Activated CD8-positive, alpha-beta memory T cell treated with anti-CD3 and anti-CD28 coated beads for 1 hour (primary cell): ENCODE measurements at regions not wholly inside any gene's neighbourhood (a gene's known extent, or its start where the extent isn't known, plus 50 kb on each side); places are given as distances from the start of the nearest gene placed in this dataset.
"Not testable (repeated sequence)": the region's sequence is repeated elsewhere in the genome, so short reads cannot be mapped to it uniquely, and the experiment has no call there.

Source experiments
- DNase-seq, 2 donors: peaks; one replicate each; pipeline ENCODE4 v3.0.0-alpha.2; 2020; ENCODE audit warnings: low read depth in 1 of 2; ENCODE audit errors: extremely low read depth in 1 of 2

- DNase-seq = no peak
Measured at GRCh38 chr18:2143636-2144035, 427.7 kb downstream of the METTL4 start.

DNA sequence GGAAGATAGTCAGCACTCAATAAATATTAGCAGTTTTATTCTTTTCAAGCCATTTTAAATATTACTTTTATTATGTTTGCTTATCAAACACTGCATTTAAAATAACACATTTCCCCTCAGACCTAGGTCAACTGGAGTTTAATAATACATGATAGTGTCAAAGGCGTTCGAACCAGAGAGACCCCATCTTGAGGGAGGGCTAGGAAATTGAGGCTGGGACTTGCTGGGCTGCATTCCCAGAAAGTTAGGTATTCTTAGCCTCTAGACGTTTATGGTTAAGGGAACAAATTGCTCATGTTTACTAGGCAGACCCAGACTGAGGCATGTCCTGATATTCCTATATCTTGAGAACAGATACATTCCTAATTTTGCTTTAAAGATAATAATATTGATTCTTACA lies 426.5 kb downstream of the METTL4 start:
- no peak for DNase-seq

GRCh38 chr18:2146092-2146491 lies 425.2 kb downstream of the METTL4 start:
- DNase-seq = no peak

GRCh38 chr18:2146754-2147153 lies 424.6 kb downstream of the METTL4 start:
- DNase-seq = no peak

DNA sequence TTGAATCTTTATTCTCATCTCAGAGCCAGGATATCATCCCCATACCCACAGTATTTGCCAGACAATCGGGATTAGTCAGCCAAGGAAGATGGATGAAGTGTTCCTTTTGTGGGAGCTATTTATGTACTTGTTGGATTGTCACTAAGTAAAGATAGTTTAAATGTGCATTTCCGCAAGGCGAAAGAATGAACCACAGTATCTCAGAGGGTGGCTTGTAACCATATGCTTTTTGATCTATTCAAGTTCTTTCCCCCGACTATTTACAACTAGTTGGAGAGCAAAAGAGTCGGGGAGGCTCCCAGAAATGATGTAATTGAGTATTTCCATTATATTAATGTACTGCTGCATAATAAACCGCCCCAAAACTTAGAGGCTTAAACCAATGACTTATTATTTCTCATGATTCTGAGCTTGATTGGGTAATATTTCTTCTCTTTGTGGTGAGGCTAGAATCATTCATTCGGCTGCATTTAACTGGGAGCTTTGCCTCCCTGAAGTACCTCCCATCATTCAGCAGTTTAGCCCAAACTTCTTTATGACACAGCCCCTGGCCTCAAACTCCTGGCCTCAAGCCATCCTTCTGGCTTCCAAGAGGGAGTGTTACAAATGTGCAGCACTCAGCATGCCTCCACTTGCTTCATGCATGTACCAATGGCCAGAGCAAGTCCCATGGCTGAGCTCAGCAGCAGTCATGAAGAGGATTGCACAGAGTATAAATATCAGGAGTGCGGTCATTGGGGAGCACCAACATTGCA lies 423.7 kb downstream of the METTL4 start:
- DNase-seq = no peak

DNA sequence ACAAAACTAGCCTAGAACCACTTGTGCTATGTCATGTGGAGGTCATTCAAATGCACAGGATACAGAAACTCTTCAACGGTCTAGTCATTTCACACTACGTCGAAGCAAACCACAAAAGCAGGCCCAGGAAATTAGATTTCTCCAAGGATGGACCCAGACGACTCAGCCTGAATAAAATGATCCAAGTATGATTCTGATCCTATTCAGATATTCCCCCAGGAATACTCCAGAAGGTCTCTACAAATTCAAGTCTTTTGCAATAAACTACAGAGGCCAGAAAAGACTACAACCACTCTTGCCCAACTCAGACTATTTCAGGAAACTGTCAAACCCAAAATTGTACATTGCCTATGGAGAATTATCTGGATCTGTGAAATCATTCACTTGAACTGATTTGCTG lies 422.5 kb downstream of the METTL4 start:
- DNase-seq = no peak

- DNase-seq = no peak
Measured at GRCh38 chr18:2150566-2150965, 420.7 kb downstream of the METTL4 start.

DNA sequence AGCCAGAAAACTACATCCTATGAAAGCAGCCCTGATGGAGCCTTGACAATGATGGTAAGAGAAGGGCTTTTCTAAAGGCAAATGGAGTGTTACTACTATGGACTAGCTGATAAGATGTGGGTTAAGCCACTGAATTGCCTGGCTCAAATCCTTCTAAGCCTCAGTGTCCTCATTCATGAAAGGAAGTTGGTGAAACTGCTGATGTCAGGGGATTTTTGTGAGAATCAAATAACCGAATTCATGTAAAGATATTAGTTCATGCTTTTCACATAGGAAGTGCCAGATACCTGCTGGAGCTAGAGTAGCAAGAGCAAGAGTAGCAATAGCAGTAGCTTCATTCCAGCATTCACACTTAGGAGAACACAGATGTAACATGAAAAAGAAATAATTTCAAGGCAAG lies 417.0 kb downstream of the METTL4 start:
- no peak for DNase-seq

DNA sequence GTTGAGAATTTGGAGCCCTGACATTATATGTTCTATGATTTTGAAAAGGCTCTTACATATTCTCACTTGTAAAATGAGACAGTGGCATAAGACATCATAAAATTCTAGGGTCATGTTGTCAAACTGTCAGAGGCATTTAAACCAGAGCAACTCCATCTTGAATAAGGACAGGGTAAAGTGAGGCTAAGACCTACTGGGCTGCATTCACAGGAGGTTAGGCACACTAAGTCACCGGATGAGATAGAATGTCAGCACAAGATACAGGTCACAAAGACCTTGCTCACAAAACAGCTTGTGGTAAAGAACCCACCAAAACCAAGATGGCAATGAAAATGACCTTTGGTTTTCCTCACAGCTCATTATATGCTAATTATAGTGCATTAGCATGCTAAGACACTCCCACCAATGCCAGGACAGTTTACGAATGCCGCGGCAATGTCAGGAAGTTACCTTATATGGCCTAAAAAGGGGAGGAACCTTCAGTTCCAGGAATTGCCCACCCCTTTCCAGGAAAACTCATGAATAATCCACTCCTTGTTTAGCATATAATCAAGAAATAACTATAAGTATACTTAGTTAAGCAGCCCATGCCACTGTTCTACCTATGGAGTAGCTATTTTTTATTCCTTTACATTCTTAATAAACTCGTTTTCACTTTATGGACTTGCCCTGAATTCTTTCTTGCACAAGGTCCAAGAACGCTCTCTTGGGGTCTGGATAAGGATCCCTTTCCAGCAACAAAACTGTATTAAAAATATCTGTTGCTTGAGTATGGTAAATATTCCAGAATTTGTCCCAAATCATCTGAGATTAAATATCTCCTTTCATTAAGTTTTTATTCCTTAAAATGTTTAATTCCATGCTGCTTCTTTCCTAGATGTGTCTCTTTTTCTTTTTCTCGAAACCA lies 406.4 kb downstream of the METTL4 start:
- DNase-seq = no peak

- DNase-seq = not testable (repeated sequence)
Measured at GRCh38 chr18:2166876-2167275, 404.4 kb downstream of the METTL4 start.

DNA sequence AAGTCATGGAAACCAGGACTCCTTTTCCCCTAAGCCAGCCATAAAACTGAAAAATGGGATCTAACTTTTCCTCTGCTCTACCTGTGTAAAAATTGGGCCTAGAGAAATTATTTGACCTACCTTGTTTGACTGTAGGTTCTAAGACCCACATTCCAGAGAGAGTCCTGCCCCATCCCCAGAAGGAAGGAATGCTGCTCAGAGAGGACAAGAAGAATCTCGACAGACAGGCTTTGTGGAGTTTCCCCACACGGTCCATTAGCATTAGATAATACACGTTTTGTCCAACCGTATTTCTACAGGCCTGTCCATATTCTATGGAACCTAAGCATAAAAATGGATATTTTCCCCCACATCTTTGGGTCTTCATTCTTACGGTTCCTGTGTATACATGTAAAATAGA lies 403.3 kb downstream of the METTL4 start:
- no peak for DNase-seq

DNA sequence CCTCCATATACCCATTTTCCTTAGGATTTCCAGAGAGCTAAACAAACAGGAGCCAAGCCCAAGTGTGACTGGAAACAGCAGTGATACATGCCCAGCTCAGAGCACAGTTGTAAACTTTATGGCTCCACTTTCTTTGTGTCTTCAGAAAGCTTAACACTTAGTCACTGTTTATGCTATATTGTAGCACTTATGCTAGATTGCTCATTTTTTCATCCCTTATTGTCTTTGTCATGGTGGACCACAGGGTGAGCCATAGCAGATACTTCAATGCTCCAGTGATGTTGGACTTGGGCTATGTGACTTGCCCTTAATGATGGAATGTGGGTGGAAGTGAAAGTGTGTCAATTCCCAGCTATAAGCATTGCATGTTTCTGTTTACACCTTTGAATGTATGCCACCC lies 401.6 kb downstream of the METTL4 start:
- DNase-seq = no peak

GRCh38 chr18:2171840-2172625 lies 399.3 kb downstream of the METTL4 start:
- no peak for DNase-seq

GRCh38 chr18:2172881-2173280 lies 398.4 kb downstream of the METTL4 start:
- no peak for DNase-seq

GRCh38 chr18:2173486-2173885 lies 397.8 kb downstream of the METTL4 start:
- DNase-seq = no peak

DNA sequence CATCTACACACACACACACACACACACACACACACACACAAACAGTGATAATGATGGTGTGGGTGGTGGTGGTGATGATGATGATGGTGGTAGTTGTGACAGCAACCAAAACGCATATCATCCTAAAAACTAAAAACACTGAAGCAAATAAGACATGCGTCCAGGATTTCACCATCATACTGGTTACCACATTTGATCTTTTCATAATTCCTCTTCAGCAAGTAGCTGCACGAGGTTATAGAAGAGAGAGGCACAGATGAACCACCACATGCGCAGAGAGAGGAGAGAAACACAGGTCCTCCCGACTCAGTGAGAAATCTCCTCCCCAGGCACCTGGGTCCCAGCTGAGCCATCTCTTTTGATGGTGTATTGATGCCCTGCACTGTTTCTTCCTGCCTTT lies 393.3 kb downstream of the METTL4 start:
- no peak for DNase-seq

GRCh38 chr18:2179498-2180183 lies 391.7 kb downstream of the METTL4 start:
- no peak for DNase-seq

DNA sequence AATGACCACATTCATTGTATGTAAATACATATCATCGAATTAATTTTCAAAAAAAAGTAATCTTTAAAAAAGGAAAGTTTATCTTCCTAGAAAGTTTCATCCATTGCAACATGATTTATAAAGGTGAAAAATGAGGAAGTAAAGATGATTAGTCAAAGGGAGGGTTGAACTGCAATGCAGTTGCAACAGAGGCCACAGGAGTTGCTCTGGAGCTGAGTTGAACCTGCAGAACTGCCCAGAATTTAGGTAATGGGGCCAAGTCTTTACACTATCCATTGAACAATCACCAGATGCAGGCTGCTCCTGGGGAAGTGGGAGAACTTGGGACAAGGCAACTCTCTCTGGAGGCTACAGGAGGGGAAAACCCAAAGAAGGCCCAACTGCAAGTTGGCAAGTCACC lies 390.7 kb downstream of the METTL4 start:
- DNase-seq = no peak

- no peak for DNase-seq
Measured at GRCh38 chr18:2183432-2183831, 387.9 kb downstream of the METTL4 start.

GRCh38 chr18:2186967-2187366 lies 384.3 kb downstream of the METTL4 start:
- no peak for DNase-seq

DNA sequence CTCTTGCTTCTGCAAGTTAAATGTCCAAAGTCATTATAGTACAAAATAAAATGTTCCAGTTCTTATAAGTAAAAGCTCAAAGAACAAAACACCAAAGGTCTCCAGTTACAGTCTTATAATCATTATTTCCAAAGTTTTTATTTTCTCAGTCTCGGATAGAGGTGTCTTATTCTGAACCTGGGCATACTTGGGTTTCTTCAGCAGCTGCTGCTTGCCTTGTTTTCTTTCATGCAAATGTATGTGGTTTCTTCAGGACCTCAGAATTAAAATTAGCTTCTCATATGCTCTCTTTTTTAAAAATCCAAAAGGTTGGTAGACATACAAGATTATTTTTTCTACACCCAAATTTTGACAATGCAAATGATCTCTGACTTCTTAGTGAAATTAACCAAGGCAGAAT lies 383.0 kb downstream of the METTL4 start:
- no peak for DNase-seq
